Parathyroid adenoma (tissue), 2 donors: ENCODE measurements at regions not wholly inside any gene's neighbourhood (a gene's known extent, or its start where the extent isn't known, plus 50 kb on each side); places are given as distances from the start of the nearest gene placed in this dataset.

ENCODE experiments used
- H2AFZ ChIP-seq: fragments of 300-600 bp; sonication (generic); one replicate; pipeline ENCODE4 v1.7.0; 2017; ENCODE audit warnings: antibody characterized with exemption, mild to moderate bottlenecking
- H3K27ac ChIP-seq: fragments of 300-600 bp; sonication (generic); one replicate; pipeline ENCODE4 v1.7.0; 2017
- H3K27me3 ChIP-seq: fragments of 300-600 bp; sonication (generic); one replicate; pipeline ENCODE4 v1.7.0; 2017; ENCODE audit warnings: low read length; ENCODE audit not compliant: control insufficient read depth, insufficient read depth
- H3K36me3 ChIP-seq: fragments of 300-600 bp; sonication (generic); one replicate; pipeline ENCODE4 v1.7.0; 2017; ENCODE audit warnings: low read length; ENCODE audit not compliant: control insufficient read depth, insufficient read depth
- H3K4me1 ChIP-seq: fragments of 300-600 bp; sonication (generic); one replicate; pipeline ENCODE4 v1.7.0; 2017; ENCODE audit warnings: control low read depth
- H3K4me2 ChIP-seq: fragments of 300-600 bp; sonication (generic); one replicate; pipeline ENCODE4 v1.7.0; 2017; ENCODE audit warnings: low read length
- H3K4me3 ChIP-seq: fragments of 300-600 bp; sonication (generic); one replicate; pipeline ENCODE4 v1.7.0; 2017; ENCODE audit warnings: low read depth, low read length
- H3K79me2 ChIP-seq: fragments of 300-600 bp; sonication (generic); one replicate; pipeline ENCODE4 v1.7.0; 2017; ENCODE audit warnings: control low read depth
- H3K9ac ChIP-seq: fragments of 300-600 bp; sonication (generic); one replicate; pipeline ENCODE4 v1.7.0; 2017; ENCODE audit warnings: mild to moderate bottlenecking
- H3K9me3 ChIP-seq: fragments of 300-600 bp; sonication (generic); one replicate; pipeline ENCODE4 v1.7.0; 2017; ENCODE audit warnings: low read length; ENCODE audit not compliant: control insufficient read depth
- CTCF ChIP-seq: fragments of 300-600 bp; sonication (generic); IDR thresholded peaks from one replicate; pipeline ENCODE4 v1.7.0; 2017; ENCODE audit warnings: antibody characterized with exemption, mild to moderate bottlenecking
- donor health status: primary hyperparathyroidism.

- TF ChIP-seq CTCF: no peak
- Histone ChIP-seq H3K4me2 (no peak overlapping the region), H3K9ac (no peak overlapping the region), H3K4me3 (no peak overlapping the region), H3K27ac (no peak overlapping the region), H3K9me3 (no peaks in the 10 kb centered on the region), H3K4me1 (no peaks in the 10 kb centered on the region), H3K79me2 (no peaks in the 10 kb centered on the region), H3K36me3 (no peaks in the 10 kb centered on the region), H2AFZ (no peak overlapping the region), H3K27me3 (no peaks in the 10 kb centered on the region)
Measured at GRCh38 chr5:84961193-84961592, 576.5 kb upstream of the EDIL3 start.

GRCh38 chr5:84961903-84962302 is 577.2 kb upstream of the EDIL3 start:
- H3K79me2 ChIP-seq: no peaks in the 10 kb centered on the region
- no peak for TF ChIP-seq CTCF

GRCh38 chr5:84983093-84983492 is 598.4 kb upstream of the EDIL3 start:
- Histone ChIP-seq H3K36me3 (no peaks in the 10 kb centered on the region), H3K27me3 (no peaks in the 10 kb centered on the region), H2AFZ (no peak overlapping the region), H3K9ac (no peak overlapping the region), H3K4me2 (no peak overlapping the region), H3K9me3 (no peaks in the 10 kb centered on the region), H3K27ac (no peak overlapping the region), H3K4me3 (no peak overlapping the region), H3K4me1 (no peaks in the 10 kb centered on the region), H3K79me2 (no peaks in the 10 kb centered on the region)
- no peak for TF ChIP-seq CTCF

More at GRCh38 chr5:84961903-84962302, 577.2 kb upstream of the EDIL3 start:
- no peaks in the 10 kb centered on the region for H3K36me3 ChIP-seq
- no peaks in the 10 kb centered on the region for H3K27me3 ChIP-seq
- no peak overlapping the region for H3K4me3 ChIP-seq
- no peak overlapping the region for H3K4me2 ChIP-seq
- no peaks in the 10 kb centered on the region for H3K4me1 ChIP-seq
- no peak overlapping the region for H3K27ac ChIP-seq
- H2AFZ ChIP-seq: no peak overlapping the region
- no peak overlapping the region for H3K9ac ChIP-seq
- no peaks in the 10 kb centered on the region for H3K9me3 ChIP-seq

- no peak for TF ChIP-seq CTCF
Measured at GRCh38 chr5:84985148-84985547, 600.5 kb upstream of the EDIL3 start.

GRCh38 chr5:84986688-84987087 is 602.0 kb upstream of the EDIL3 start:
- no peaks in the 10 kb centered on the region for H3K79me2 ChIP-seq
- H3K27ac ChIP-seq: no peak overlapping the region
- H3K4me3 ChIP-seq: no peak overlapping the region
- H3K9ac ChIP-seq: no peak overlapping the region
- no peaks in the 10 kb centered on the region for H3K36me3 ChIP-seq
- H3K9me3 ChIP-seq: no peaks in the 10 kb centered on the region
- no peaks in the 10 kb centered on the region for H3K27me3 ChIP-seq
- TF ChIP-seq CTCF: no peak
- H2AFZ ChIP-seq: no peak overlapping the region
- H3K4me1 ChIP-seq: no peaks in the 10 kb centered on the region
- no peak overlapping the region for H3K4me2 ChIP-seq

More at GRCh38 chr5:84985148-84985547, 600.5 kb upstream of the EDIL3 start:
- Histone ChIP-seq H3K27ac (no peak overlapping the region), H3K9ac (no peak overlapping the region), H3K9me3 (no peaks in the 10 kb centered on the region), H3K4me2 (no peak overlapping the region), H3K27me3 (no peaks in the 10 kb centered on the region), H2AFZ (no peak overlapping the region), H3K4me1 (no peaks in the 10 kb centered on the region), H3K79me2 (no peaks in the 10 kb centered on the region), H3K36me3 (no peaks in the 10 kb centered on the region), H3K4me3 (no peak overlapping the region)
